GM19043 (cell line): ENCODE measurements at regions not wholly inside any gene's neighbourhood (a gene's known extent, or its start where the extent isn't known, plus 50 kb on each side); places are given as distances from the start of the nearest gene placed in this dataset.
"Not testable (repeated sequence)": the region's sequence is repeated elsewhere in the genome, so short reads cannot be mapped to it uniquely, and the experiment has no call there.

Experiments used
- ATAC-seq: cut with Tn5 transposase; IDR thresholded peaks from one replicate; pipeline ENCODE4 v1.9.1; 2021; ENCODE audit warnings: low read depth; ENCODE audit not compliant: unreplicated experiment

GRCh38 chr13:40342461-40342860 is 324.0 kb downstream of the FOXO1 start:
- no peak for ATAC-seq

GRCh38 chr13:40342901-40343300 is 323.5 kb downstream of the FOXO1 start:
- ATAC-seq, result no peak

- ATAC-seq, result no peak
Observed at GRCh38 chr13:40343550-40344269, 322.7 kb downstream of the FOXO1 start.

GRCh38 chr13:40344270-40345148 is 321.9 kb downstream of the FOXO1 start:
- peak; percentile 70 for ATAC-seq

GRCh38 chr13:40345149-40345514 is 321.3 kb downstream of the FOXO1 start:
- no peak for ATAC-seq

GRCh38 chr13:40345654-40346372 is 320.6 kb downstream of the FOXO1 start:
- no peak for ATAC-seq

- ATAC-seq, result no peak
Observed at GRCh38 chr13:40346592-40346991, 319.8 kb downstream of the FOXO1 start.

GRCh38 chr13:40348096-40348679 is 318.3 kb downstream of the FOXO1 start:
- no peak for ATAC-seq

GRCh38 chr13:40350283-40350992 is 316.0 kb downstream of the FOXO1 start:
- no peak for ATAC-seq

GRCh38 chr13:40351537-40352379 is 314.7 kb downstream of the FOXO1 start:
- no peak for ATAC-seq

- ATAC-seq, result no peak
Observed at GRCh38 chr13:40352380-40352778, 314.1 kb downstream of the FOXO1 start.

- ATAC-seq, result no peak
Observed at GRCh38 chr13:40352802-40353562, 313.5 kb downstream of the FOXO1 start.

- ATAC-seq, result no peak
Observed at GRCh38 chr13:40355126-40355724, 311.2 kb downstream of the FOXO1 start.

GRCh38 chr13:40356011-40356410 is 310.4 kb downstream of the FOXO1 start:
- no peak for ATAC-seq

- ATAC-seq, result not testable (repeated sequence)
Observed at GRCh38 chr13:40356458-40356857, 310.0 kb downstream of the FOXO1 start.

- ATAC-seq, result no peak
Observed at GRCh38 chr13:40362502-40362901, 303.9 kb downstream of the FOXO1 start.

GRCh38 chr13:40363653-40364052 is 302.8 kb downstream of the FOXO1 start:
- no peak for ATAC-seq

GRCh38 chr13:40366119-40366518 is 300.3 kb downstream of the FOXO1 start:
- no peak for ATAC-seq
